GM12875 (cell line): ENCODE measurements at regions not wholly inside any gene's neighbourhood (a gene's known extent, or its start where the extent isn't known, plus 50 kb on each side); places are given as distances from the start of the nearest gene placed in this dataset.
"Not testable (repeated sequence)": the region's sequence is repeated elsewhere in the genome, so short reads cannot be mapped to it uniquely, and the experiment has no call there.

Experiments used
- H3K4me3 ChIP-seq: one replicate; pipeline ENCODE4 v1.5.1; 2011; ENCODE audit warnings: low read depth, low read length, control low read depth
- TF ChIP-seq, protein P1 (sequence below): IDR thresholded peaks from 2 replicates; pipeline ENCODE4 v1.5.1; 2011; ENCODE audit warnings: low read depth, mild to moderate bottlenecking, control low read depth, inconsistent platforms, low read length, moderate library complexity, borderline replicate concordance; ENCODE audit not compliant: insufficient read depth

DNA sequence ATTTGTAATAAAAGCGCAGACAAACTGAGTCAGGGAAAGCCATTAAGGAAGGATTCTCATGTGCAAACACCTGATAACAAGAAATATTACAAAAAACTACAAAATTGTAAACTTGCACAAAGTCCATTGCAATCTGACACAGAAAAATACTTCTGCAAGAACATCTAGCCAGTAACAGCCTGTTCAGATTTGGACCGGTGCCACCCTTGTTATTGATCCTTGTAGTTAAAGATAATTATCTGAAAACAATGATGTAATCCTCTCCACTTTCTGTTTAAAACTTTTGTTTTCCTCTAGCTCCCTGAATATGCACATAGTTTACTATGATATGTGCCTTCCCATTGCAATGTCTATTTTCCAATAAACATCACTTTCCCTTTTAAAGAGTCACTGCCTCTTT, 1090.2 kb downstream of the PLOD2 start:
- TF ChIP-seq, protein P1, sequence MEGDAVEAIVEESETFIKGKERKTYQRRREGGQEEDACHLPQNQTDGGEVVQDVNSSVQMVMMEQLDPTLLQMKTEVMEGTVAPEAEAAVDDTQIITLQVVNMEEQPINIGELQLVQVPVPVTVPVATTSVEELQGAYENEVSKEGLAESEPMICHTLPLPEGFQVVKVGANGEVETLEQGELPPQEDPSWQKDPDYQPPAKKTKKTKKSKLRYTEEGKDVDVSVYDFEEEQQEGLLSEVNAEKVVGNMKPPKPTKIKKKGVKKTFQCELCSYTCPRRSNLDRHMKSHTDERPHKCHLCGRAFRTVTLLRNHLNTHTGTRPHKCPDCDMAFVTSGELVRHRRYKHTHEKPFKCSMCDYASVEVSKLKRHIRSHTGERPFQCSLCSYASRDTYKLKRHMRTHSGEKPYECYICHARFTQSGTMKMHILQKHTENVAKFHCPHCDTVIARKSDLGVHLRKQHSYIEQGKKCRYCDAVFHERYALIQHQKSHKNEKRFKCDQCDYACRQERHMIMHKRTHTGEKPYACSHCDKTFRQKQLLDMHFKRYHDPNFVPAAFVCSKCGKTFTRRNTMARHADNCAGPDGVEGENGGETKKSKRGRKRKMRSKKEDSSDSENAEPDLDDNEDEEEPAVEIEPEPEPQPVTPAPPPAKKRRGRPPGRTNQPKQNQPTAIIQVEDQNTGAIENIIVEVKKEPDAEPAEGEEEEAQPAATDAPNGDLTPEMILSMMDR, result no peak

DNA sequence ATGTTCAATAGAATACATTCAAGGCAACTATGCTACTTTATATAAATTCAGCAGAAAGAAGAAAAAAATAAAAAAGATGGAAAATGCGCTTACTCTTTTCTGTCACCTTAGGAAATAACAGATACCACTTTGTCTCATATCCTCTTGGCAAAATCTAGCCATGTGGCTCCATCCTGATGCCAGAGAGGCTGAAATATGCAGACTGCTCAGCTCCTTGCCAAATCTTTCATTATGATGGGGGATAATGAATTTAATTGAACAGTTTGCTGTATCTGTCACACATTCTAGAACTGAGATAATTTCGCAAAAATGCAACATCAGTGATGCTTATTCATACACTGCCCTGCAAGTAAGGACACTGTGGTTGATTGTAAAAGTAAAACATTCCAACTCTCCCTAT, 1081.5 kb downstream of the PLOD2 start:
- TF ChIP-seq, protein P1, result no peak
- H3K4me3 ChIP-seq, result no peak overlapping the region

More for the DNA sequence above, 1090.2 kb downstream of the PLOD2 start:
- no peak overlapping the region for H3K4me3 ChIP-seq

DNA sequence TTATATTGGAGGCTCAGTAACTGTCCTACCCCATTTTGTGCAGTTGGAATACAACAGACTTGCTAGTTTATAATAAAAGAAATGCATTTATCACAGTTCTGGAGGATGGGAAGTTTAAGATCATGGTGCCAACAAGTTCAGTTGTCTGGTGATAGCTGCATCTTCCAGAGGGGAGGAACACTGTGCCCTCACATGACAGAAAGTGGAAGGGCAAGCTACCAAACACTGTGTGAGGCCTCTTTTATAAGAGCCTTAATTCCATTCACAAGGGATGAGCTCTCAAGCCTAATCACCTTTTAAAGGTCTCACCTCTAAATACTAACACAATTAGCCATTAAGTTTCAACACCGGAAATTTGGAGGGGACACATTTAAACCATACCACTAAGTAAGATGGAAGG, 1073.9 kb downstream of the PLOD2 start:
- TF ChIP-seq, protein P1, result no peak

DNA sequence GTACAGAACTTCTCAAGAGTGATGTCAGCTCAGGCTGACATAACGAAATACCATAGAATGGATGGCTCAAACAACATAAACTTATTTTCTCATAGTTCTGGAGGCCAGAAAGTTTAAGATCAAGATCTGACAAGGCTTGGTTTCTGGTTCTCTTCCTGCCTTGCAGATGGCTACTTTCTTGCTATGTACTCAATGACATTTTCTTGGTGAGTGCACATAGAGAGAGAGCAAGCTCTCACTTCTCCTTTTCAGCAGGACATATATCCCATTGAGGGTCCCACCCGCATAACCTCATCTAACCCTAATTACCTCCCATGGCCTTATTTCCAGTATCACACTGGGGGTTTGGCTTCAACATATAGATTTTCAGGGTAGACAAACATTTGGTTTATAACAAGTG, 1072.1 kb downstream of the PLOD2 start:
- TF ChIP-seq, protein P1, result no peak
- H3K4me3 ChIP-seq, result no peak overlapping the region

More for the DNA sequence above, 1073.9 kb downstream of the PLOD2 start:
- H3K4me3 ChIP-seq, result no peak overlapping the region

DNA sequence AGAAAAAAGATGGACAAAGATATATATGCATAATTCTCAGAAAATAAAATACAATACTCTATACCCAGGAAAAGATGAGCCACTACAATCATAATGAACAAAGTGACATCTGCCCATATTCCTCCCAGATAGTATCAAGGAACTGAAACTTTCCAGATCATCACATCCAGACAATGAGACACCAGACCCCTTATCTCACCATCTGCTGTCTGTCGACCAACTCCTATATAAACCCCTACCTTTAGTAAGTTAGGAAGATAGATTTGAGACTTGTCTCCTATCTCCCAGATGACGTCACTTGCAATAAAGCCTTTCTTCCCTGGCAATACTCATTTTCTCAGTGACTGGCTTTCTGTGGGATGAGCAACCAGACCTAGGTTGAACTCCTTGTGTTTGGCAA, 1071.6 kb downstream of the PLOD2 start:
- no peak overlapping the region for H3K4me3 ChIP-seq
- TF ChIP-seq, protein P1, result no peak

DNA sequence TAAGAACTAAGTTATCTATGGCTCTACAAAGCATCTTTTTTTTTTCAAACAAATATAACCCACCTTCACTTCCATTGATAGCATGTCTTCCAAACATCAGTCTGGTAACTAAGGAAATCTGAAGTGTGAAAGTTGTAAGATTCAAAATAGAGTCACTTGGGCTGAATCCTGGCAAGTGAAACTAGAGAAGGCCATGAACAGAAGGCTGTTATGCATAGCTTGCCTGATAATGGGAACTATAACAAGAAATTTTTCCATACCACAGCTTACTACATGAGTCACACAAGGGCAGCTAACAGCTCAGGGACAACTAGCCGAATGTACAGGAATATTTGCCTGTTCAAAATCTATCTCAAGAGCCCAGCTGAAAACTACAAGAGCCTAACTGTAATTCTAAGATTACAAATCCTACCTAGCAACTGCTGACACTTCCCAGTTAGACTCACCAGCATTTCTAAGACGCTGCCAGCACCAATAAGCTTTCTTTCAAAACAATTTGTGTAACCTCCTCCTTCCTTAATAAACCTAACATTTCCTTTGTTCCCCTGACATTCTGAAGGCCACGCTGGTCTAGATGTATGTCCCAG, 1066.5 kb downstream of the PLOD2 start:
- H3K4me3 ChIP-seq, result no peak overlapping the region
- TF ChIP-seq, protein P1, result no peak

DNA sequence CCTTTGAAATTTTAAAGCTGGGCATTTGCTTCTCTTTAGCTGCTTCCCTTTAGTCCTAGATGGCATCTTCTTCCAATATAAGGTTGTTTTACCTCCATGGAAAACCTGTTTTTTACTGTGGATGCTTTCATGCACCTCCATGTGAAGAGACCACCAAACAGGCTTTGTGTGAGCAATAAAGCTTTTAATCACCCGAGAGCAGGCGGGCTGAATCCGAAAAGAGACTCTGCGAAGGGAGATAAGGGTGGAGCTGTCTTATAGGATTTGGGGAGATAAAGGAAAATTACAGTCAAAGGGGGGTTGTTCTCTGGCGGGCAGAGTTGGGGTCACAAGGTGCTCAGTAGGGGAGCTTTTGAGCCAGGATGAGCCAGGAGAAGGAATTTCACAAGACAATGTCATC, 1049.8 kb downstream of the PLOD2 start:
- not testable (repeated sequence) for H3K4me3 ChIP-seq

DNA sequence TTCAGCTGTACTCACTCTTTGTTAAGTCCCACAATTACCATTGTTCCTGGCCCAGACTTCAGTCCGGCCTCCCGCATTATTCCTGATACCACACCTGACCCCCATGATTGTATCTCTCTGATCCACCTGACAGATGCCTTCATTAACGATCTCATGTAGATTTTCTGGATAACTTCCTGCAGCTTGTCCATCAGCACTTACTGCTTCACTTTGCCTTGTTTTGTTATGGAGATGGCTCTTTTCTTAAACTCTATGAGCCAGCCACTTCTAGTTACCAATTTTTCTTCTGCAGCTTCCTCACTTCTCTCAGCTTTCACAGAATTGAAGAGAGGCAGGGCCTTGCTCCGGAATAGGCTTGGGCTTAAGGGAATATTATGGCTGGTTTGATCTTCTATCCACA, 1044.2 kb downstream of the PLOD2 start:
- no peak overlapping the region for H3K4me3 ChIP-seq
- TF ChIP-seq, protein P1, result no peak
